GM12874 (cell line): ENCODE measurements at regions not wholly inside any gene's neighbourhood (a gene's known extent, or its start where the extent isn't known, plus 50 kb on each side); places are given as distances from the start of the nearest gene placed in this dataset.

Experiments used
- TF ChIP-seq, protein P1 (sequence below): IDR thresholded peaks from 2 replicates; pipeline ENCODE4 v1.5.1; 2011; ENCODE audit warnings: low read depth, mild to moderate bottlenecking, control low read depth, low read length, moderate library complexity; ENCODE audit not compliant: insufficient read depth

- TF ChIP-seq, protein P1, sequence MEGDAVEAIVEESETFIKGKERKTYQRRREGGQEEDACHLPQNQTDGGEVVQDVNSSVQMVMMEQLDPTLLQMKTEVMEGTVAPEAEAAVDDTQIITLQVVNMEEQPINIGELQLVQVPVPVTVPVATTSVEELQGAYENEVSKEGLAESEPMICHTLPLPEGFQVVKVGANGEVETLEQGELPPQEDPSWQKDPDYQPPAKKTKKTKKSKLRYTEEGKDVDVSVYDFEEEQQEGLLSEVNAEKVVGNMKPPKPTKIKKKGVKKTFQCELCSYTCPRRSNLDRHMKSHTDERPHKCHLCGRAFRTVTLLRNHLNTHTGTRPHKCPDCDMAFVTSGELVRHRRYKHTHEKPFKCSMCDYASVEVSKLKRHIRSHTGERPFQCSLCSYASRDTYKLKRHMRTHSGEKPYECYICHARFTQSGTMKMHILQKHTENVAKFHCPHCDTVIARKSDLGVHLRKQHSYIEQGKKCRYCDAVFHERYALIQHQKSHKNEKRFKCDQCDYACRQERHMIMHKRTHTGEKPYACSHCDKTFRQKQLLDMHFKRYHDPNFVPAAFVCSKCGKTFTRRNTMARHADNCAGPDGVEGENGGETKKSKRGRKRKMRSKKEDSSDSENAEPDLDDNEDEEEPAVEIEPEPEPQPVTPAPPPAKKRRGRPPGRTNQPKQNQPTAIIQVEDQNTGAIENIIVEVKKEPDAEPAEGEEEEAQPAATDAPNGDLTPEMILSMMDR: no peak
Measured at GRCh38 chr12:34302131-34302885, 280.0 kb downstream of the ALG10 start.

GRCh38 chr12:34303091-34303870 lies 281.0 kb downstream of the ALG10 start:
- TF ChIP-seq, protein P1: no peak

DNA sequence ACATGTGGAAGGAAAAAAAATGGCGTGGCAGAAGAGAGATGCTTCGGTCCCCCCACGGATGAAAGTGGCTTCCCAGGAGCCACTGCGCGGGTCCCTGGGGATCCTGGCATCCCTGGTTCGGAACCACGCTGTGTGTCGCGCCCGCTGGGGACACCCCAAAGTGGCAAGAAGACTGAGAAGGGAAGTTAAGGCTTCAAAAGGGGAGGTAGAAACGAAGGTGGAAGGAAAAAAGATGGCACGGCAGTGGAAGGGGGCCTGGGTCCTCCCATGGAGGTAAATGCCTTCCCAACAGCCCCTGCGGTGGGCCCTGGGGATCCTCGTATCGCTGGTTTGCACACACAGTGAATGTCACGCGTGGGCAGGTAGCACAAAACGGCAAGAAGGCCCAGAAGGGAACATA lies 281.7 kb downstream of the ALG10 start:
- TF ChIP-seq, protein P1: no peak

GRCh38 chr12:34304546-34304945 lies 282.2 kb downstream of the ALG10 start:
- TF ChIP-seq, protein P1: no peak

GRCh38 chr12:34305176-34305575 lies 282.9 kb downstream of the ALG10 start:
- TF ChIP-seq, protein P1: no peak

DNA sequence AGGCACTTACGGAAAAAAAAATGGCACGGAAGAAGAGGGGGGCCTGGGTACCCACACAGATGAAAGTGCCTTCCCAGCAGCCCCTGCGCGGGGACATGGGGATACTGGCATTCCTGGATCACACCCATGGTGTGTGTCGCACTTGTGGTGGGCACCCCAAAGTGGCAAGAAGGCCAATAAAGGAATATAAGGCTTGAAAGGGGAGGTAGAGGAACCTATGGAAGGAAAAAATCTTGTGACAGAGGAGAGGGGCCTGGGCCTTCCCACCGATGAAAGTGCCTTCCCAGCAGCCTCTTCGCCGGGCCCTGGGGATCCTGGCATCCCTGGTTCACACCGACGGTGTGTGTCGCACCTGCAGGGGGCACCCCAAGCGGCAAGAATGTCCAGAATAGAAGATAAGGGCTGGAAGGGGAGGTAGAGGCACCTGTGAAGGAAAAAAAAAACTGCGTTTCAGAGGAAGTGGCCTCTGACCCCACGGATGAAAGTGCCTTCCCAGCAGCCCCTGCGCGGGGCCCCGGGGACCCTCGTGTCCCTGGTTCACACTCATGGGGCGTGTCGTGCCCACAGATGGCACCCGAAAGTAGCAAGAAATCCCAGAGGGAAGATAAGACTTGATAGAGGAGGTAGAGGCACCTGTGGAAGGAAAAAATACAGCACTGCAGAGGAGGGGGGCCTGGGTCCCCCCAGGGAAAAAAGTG lies 284.0 kb downstream of the ALG10 start:
- TF ChIP-seq, protein P1: no peak

DNA sequence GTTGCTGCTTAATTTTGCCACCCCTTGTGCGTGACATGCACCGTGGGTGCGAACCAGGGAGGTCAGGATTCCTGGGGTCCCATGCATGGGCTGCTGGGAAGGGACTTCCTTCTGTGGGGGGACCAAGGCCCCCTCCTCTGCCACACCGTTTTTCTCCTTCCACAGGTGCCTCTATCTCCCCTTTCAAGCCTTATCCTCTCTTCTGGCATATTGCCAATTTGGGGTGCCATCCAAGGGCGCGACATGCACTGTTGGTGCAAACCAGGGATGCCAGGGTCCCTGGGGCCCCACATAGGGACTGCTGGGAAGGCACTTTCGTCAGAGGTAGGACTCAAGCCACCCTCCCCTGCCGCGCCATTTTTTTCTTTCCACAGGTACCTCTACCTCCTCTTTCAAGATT lies 289.0 kb downstream of the ALG10 start:
- TF ChIP-seq, protein P1: no peak
